Esophagus muscularis mucosa (tissue), 4 donors: ENCODE measurements at regions not wholly inside any gene's neighbourhood (a gene's known extent, or its start where the extent isn't known, plus 50 kb on each side); places are given as distances from the start of the nearest gene placed in this dataset.
"Not testable (repeated sequence)": the region's sequence is repeated elsewhere in the genome, so short reads cannot be mapped to it uniquely, and the experiment has no call there.

Experiments used
- DNase-seq: peaks from one replicate; pipeline ENCODE4 v3.0.0-alpha.2; 2017; ENCODE audit errors: extremely low spot score
- H3K27ac ChIP-seq, 4 donors: fragments of 200-600 bp; sonication (generic); replicated peaks in 1 of 4; 1 replicate in 3 of 4; 2 replicates in 1 of 4; pipeline ENCODE4 v1.5.1; 2016 to 2019; ENCODE audit warnings: mild to moderate bottlenecking in 1 of 4
- H3K27me3 ChIP-seq, 4 donors: fragments of 200-600 bp; sonication (generic); one replicate each; pipeline versions ENCODE4 v1.5.1 to v1.6.0; 2016 to 2019
- H3K36me3 ChIP-seq, 4 donors: fragments of 200-600 bp; sonication (generic); one replicate each; pipeline ENCODE4 v1.5.1; 2016 to 2019
- H3K4me1 ChIP-seq, 4 donors: fragments of 200-600 bp; sonication (generic); one replicate each; pipeline ENCODE4 v1.5.1; 2016 to 2019
- H3K4me3 ChIP-seq, 4 donors: fragments of 200-600 bp; sonication (generic); 1 replicate in 2 of 4; 2 replicates in 2 of 4; pipeline ENCODE4 v1.5.1; 2016 to 2019; ENCODE audit warnings: mild to moderate bottlenecking in 4 of 4, moderate library complexity in 1 of 4
- H3K9me3 ChIP-seq, 4 donors: fragments of 200-600 bp; sonication (generic); 1 replicate in 3 of 4; 2 replicates in 1 of 4; pipeline ENCODE4 v1.5.1; 2016 to 2019
- EP300 ChIP-seq: sonication (generic); formaldehyde crosslinking; IDR thresholded peaks from one replicate; pipeline ENCODE4 v1.6.1; 2017; ENCODE audit warnings: antibody characterized with exemption
- POLR2A ChIP-seq: fragments of 450-650 bp; IDR thresholded peaks from one replicate; pipeline ENCODE4 v1.6.1; 2017; ENCODE audit warnings: antibody characterized with exemption, moderate library complexity, mild to moderate bottlenecking, low read depth
- POLR2AphosphoS5 ChIP-seq, 2 donors: sonication (generic); formaldehyde crosslinking; IDR thresholded peaks; one replicate each; pipeline ENCODE4 v1.6.1; 2017; ENCODE audit warnings: antibody characterized with exemption in 2 of 2
- WGBS: methylation state at CpG from one replicate; pipeline ENCODE4 v1.1.5; 2018; 5-methylcytosine and 5-hydroxymethylcytosine counted together
- intact Hi-C: fragments of 100-400 bp; cut with DNase I; formaldehyde crosslinking; loops from one replicate; pipeline ENCODE4 v1.15.1; 2023
- TF ChIP-seq, protein P1 (sequence below), 3 experiments: fragments of 200-600 bp in 2 of 3; fragments of 450-650 bp in 1 of 3; sonication (generic) in 2 of 3; IDR thresholded peaks; one replicate each; pipeline ENCODE4 v1.5.1; 2017 to 2019; ENCODE audit warnings: antibody characterized with exemption in 3 of 3, mild to moderate bottlenecking in 2 of 3, moderate library complexity in 1 of 3

DNA sequence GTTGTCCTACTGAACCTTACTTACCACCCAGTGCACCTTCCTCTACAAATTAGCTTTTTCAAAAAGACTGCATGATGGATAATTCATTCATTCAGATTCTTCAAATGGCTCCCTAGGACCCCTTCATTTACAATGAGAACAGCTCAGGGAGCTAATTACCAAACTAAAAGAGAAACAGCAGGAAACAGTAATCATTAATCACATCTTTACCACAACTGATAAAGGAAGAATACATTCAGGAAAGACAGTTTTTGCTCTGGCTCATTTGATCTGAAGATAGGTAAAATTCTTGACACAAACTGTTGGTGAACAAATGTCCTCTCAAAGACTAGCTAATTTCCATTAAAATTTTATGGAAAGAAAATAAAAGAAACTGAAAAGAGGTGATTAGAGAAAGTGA lies 1652.7 kb upstream of the LRRTM3 start:
- intact Hi-C loops, result loop anchor here (10.0 kb wide), 1 partner anchor 172 kb away; no protein-coding TSS in a partner anchor
- H3K27me3 ChIP-seq, result no peaks in the 10 kb centered on the region
- no peak for DNase-seq
- no peak overlapping the region for H3K27ac ChIP-seq
- H3K4me1 ChIP-seq, result no peaks in the 10 kb centered on the region
- no peaks in the 10 kb centered on the region for H3K9me3 ChIP-seq
- no peaks in the 10 kb centered on the region for H3K36me3 ChIP-seq
- TF ChIP-seq POLR2AphosphoS5 (IDR thresholded peaks at IDR 0.05) (no peak), POLR2A (no peak), EP300 (no peak)
- TF ChIP-seq, protein P1, sequence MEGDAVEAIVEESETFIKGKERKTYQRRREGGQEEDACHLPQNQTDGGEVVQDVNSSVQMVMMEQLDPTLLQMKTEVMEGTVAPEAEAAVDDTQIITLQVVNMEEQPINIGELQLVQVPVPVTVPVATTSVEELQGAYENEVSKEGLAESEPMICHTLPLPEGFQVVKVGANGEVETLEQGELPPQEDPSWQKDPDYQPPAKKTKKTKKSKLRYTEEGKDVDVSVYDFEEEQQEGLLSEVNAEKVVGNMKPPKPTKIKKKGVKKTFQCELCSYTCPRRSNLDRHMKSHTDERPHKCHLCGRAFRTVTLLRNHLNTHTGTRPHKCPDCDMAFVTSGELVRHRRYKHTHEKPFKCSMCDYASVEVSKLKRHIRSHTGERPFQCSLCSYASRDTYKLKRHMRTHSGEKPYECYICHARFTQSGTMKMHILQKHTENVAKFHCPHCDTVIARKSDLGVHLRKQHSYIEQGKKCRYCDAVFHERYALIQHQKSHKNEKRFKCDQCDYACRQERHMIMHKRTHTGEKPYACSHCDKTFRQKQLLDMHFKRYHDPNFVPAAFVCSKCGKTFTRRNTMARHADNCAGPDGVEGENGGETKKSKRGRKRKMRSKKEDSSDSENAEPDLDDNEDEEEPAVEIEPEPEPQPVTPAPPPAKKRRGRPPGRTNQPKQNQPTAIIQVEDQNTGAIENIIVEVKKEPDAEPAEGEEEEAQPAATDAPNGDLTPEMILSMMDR (IDR thresholded peaks at IDR 0.05), result no peak
- no peak overlapping the region for H3K4me3 ChIP-seq

DNA sequence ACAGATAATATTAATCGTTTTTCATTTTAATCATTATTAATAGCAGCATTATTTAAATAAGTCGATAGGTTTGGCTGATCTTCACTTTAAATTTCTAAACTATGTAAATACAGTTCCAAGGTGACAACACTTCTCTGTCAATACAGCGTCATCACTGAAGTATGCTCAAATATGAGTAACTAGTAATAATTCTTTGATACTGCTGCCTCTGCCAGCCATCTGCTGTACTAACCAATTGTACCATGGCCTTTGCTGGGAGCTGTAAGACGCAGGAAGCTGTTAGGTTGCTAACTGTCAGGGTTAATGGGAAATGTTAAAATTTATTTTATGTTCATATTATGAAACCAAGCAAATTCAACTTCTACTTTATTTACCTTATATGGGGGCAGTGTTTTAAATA lies 1650.5 kb upstream of the LRRTM3 start:
- TF ChIP-seq, protein P1 (IDR thresholded peaks at IDR 0.05), result no peak
- TF ChIP-seq EP300 (no peak), POLR2AphosphoS5 (IDR thresholded peaks at IDR 0.05) (no peak), POLR2A (no peak)
- H3K36me3 ChIP-seq, result no peaks in the 10 kb centered on the region
- peaks cover 0 to 14% (median 11%) of the 10 kb centered on the region in 4 donors for H3K9me3 ChIP-seq
- 76% methylated on average over 4 of the region's 4 CpGs for WGBS
- intact Hi-C loops, result loop anchor here (10.0 kb wide), 1 partner anchor 170 kb away; no protein-coding TSS in a partner anchor
- DNase-seq, result no peak
- H3K27me3 ChIP-seq, result no peaks in the 10 kb centered on the region
- no peaks in the 10 kb centered on the region for H3K4me1 ChIP-seq
- H3K27ac ChIP-seq, result no peak overlapping the region
- no peak overlapping the region for H3K4me3 ChIP-seq

DNA sequence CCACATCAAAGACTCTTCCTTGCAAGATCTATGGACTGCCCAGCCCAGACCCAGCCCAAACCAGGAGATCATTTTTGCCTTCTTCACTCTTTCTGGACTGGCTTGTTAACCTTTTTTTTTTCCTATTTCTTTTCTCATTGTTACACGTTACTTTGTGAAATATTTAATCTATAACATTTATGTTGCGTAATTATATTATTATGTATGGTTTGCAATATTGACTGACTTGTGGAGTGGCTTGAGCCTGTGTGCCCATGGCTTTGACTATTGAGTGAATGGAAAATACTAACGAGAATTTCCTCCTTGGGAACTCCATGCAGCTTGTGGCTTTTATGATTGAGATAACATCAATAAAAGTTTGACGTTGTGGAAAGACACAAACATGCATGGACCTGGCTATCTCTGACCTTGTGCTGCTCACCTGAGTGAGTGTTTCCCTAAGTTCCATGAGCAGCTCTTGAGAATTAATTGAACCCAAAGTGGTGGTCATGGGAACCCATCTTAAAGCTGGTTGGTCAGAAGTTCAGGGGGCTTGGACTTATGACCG lies 1641.3 kb upstream of the LRRTM3 start:
- Histone ChIP-seq H3K27me3 (no peaks in the 10 kb centered on the region), H3K27ac (no peak overlapping the region), H3K4me1 (no peaks in the 10 kb centered on the region), H3K9me3 (peaks cover 0 to 17% (median 5%) of the 10 kb centered on the region in 4 donors), H3K4me3 (no peak overlapping the region), H3K36me3 (no peaks in the 10 kb centered on the region)
- intact Hi-C loops, result no loop called here
- no peak for DNase-seq
- TF ChIP-seq, protein P1 (IDR thresholded peaks at IDR 0.05), result no peak
- TF ChIP-seq POLR2A (no peak), POLR2AphosphoS5 (IDR thresholded peaks at IDR 0.05) (no peak), EP300 (no peak)
- WGBS, result 94% methylated on average over 5 of the region's 5 CpGs

DNA sequence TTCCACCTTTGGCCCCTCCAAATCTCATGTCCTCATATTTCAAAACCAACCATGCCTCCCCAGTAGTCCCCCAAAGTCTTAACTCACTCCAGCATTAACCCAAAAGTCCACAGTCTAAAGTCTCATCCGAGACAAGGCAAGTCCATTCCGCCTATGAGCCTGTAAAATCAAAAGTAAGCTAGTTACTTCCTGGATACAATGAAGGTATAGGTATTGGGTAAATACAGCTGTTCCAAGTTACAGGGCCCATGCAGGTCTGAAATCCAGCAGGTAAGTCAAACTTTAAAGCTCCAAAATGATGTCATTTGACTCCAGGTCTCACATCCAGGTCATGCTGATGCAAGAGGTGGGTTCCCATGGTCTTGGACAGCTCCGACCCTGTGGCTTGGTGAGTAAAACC lies 1640.1 kb upstream of the LRRTM3 start:
- H3K36me3 ChIP-seq, H3K27me3 ChIP-seq, intact Hi-C loops, H3K4me3 ChIP-seq, H3K4me1 ChIP-seq, H3K9me3 ChIP-seq, DNase-seq, H3K27ac ChIP-seq: not testable (repeated sequence)
- WGBS, result 91% methylated on average over 3 of the region's 3 CpGs

DNA sequence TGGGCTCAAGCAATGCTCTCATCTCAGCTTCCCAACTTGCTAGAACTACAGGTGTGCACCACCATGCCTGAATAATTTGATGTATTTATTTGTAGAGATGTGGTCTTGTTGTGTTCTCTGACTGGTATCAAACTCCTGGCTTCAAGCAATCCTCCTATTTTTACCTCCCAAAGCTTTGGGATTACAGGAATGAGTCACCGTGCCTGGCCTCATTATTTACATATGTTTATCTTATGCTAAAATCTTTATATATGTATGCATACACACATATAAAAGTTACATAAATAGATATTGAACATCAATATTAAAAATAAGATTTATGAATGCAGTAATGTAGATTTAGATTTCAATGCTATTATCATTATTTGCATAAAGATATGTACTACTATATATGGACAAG lies 1634.5 kb upstream of the LRRTM3 start:
- TF ChIP-seq EP300 (no peak), POLR2A (no peak), POLR2AphosphoS5 (IDR thresholded peaks at IDR 0.05) (no peak)
- TF ChIP-seq, protein P1 (IDR thresholded peaks at IDR 0.05), result no peak
- Histone ChIP-seq H3K9me3 (no peaks in the 10 kb centered on the region), H3K4me1 (no peaks in the 10 kb centered on the region), H3K4me3 (no peak overlapping the region), H3K27me3 (no peaks in the 10 kb centered on the region), H3K27ac (no peak overlapping the region), H3K36me3 (no peaks in the 10 kb centered on the region)
- intact Hi-C loops, result no loop called here
- 78% methylated on average over 1 of the region's 1 CpG for WGBS
- DNase-seq, result no peak
